ENCODE measurements at regions not wholly inside any gene's neighbourhood (a gene's known extent, or its start where the extent isn't known, plus 50 kb on each side); places are given as distances from the start of the nearest gene placed in this dataset.
"Not testable (repeated sequence)": the region's sequence is repeated elsewhere in the genome, so short reads cannot be mapped to it uniquely, and the experiment has no call there.

DNA sequence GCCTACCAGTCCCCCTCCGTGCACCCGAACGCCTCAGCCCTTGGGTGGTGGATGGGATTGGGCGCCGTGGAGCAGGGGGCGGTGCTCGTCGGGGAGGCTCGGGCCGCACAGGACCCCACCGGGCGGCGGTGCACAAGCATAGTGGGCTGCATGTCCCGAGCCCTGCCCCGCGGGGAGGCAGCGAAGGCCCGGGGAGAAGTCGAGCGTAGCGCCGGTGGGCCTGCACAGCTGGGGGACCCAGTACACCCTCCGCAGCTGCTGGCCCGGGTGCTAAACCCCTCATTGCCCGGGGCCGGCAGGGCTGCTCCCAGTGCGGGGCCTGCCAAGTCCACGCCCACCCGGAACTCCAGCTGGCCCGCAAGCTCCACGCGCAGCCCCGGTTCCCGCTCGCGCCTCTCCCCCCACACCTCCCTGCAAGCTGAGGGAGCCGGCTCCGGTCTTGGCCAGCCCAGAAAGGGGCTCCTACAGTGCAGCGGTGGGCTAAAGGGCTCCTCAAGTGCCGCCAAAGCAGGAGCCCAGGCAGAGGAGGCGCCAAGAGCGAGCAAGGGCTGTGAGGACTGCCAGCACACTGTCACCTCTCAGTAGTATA is 891.3 kb upstream of the EPHA5 start:
- intact Hi-C loops (cut with DNase I); ATAC-seq; DNase-seq: not testable (repeated sequence)

DNA sequence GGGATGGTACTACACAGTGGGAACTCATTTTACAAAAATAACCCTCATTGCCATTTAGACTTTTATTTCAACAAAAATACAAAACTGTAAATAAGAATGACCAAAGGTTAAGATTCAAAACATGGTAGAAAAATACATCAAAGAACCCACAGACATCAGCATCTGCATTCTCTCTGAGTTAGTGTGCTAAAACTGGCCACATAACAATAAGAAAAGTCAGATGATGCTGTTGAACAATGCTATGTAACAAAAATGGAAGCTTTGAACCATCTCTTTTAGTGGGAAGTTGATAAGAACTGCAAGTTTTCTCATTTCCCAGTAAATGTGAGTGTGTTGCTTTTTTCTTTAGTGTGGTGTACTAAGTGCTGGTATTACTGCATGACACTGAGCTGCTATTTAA is 888.4 kb upstream of the EPHA5 start:
- DNase-seq (no peak), ATAC-seq (no peak)
- intact Hi-C loops (cut with DNase I), result no loop called here

DNA sequence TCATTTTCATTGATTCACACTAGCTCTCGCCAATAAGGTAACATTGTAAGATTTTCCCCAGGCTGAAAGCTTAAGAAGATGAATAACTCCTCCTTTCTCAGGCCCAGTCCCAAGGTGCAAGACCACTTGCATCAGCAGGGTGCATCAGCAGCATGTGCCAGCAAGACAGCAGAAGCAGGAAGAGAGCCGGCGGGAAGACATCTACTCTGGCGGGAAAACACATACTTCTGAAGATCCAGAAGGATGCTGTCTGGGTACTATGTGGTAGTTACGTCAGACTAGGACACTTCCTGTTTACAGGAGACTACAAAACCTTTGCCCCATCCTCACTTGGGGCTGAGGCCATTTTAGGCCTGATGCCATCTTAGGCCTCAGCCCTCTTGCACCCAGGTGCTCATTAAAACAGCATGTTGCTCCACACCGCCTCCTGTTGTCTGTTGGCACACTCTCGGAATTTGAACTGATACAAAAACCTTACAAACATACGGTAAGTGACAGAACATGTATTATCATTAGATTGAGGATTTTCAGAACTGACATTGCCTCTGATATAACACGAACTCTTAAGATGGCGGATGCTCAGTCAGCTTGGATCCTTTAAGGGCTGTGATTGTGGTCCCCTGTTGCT is 886.5 kb upstream of the EPHA5 start:
- DNase-seq (no peak), ATAC-seq (no peak)
- intact Hi-C loops (cut with DNase I), result no loop called here

DNA sequence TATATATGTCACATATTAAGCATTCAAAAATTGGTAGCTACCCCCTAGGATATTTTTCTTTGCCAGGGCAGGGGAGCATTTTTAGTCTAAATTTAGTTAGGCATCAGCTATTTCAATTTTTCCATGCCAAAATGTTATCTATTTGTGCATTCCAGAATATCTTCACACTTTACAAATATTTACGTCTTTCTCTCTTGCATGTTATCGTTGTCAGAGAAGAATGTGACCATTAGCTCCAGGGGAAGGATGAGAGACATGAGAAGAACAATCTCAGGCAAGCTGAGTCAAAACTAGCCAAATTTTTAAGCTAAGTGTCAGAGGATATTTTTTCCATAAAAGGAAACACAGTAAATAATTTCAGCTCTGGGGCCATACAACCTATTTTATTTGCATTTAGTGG is 885.0 kb upstream of the EPHA5 start:
- intact Hi-C loops (cut with DNase I), result no loop called here
- no peak for ATAC-seq
- no peak for DNase-seq

DNA sequence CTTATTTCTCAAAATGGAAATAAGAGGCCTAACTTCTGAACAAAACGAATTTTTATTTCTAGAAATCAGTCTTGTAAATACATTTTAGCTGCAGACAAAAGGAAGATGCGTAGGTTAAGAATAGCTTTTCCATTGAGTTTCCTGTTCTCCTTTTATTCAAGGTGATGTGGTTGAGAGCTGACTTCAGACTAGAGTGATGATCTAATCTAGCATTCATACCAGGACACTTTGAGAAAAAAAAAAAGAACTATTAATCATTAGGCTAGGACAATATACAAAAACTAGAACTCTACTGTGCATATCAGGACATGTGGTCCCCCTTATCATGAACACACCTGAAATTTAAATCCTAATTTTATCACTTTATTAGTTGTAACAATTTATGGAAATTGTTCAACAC is 884.5 kb upstream of the EPHA5 start:
- ATAC-seq (no peak), DNase-seq (no peak)
- intact Hi-C loops (cut with DNase I), result no loop called here

DNA sequence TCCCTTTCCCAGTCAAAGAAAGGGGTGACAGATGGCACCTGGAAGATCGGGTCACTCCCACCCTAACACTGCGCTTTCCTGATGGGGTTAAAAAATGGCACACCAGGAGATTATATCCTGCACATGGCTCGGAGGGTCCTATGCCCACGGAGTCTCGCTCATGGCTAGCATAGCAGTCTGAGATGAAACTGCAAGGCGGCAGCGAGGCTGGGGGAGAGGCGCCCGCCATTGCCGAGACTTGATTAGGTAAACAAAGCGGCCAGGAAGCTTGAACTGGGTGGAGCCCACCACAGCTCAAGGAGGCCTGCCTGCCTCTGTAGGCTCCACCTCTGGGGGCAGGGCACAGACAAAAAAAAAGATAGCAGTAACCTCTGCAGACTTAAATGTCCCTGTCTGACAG is 875.0 kb upstream of the EPHA5 start:
- ATAC-seq; intact Hi-C loops (cut with DNase I); DNase-seq: not testable (repeated sequence)

DNA sequence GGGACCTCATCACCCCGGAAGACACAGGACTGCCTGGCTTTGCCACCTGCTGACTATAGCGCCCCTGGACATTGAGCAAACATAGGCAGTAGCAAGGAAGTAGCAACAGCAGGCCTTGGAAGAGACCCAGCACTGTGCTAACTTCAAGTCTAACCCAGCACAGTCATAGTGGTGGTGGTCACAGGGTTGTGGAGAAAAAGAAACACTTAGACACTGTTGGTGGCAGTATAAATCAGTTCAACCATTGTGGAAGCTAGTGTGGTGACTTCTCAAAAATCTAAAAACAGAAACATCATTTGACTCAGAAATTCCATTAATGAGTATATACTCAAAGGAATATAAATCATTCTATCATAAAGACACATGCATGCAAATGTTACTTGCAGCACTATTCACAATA is 874.0 kb upstream of the EPHA5 start:
- no peak for DNase-seq
- intact Hi-C loops (cut with DNase I), result no loop called here
- ATAC-seq, result no peak

DNA sequence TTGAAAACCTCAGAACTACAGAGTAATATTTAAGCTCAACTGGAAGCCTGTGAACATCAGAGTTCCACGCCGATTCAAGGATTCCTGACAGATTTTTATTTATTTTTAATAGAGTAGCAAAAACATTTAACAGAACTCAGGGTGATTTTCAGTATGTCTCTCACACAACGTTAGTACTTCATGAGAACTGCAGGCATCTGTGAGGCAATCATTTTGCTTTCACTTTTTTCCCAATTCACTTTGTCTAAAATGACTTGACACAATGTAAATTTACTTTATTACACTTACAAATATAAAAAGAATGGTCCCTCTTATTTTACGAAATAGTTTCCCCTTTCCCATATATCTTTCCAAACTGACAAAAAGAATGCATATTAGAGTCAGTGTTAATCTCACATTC is 869.5 kb upstream of the EPHA5 start:
- intact Hi-C loops (cut with DNase I), result no loop called here
- no peak for DNase-seq

DNA sequence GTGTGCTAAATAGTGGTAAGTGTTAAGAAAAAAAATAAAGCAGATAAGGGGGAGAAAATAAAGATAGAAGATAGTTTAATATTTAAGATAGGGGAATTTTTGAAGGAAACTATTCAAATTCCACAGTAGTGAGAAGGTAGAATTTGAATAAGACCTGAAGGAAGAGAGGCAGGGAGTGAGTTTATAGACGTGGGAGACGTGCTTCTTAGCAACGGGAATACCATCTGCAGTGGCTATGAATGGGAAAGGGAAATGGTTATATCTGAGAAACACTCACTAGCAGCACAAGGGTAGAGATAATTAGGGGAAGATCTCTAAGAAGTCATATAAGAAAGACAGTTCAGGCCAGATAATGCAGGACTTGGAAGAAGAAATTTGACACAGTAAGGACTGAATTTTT is 854.5 kb upstream of the EPHA5 start:
- intact Hi-C loops (cut with DNase I), result no loop called here
- DNase-seq, result no peak
- peak in 1 of 2 donors; percentile 68 for ATAC-seq

More for the DNA sequence above, 869.5 kb upstream of the EPHA5 start:
- no peak for ATAC-seq

DNA sequence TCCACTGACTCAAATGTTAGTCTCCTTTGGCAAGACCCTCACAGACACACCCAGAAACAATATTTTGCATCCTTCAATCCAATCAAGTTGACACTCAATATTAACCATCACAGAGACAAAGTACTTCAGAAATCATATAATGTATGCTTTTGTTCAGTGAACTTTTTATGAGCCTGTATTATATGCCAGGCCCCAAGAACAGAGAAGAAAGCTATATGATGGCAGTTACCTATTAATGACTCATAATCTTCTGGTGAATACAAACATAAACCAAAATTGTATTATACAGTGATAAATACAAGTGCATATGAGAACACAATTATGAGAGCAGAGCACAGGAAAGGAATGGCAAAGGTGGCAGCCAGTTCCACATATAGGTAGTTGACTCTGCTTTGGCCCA is 852.0 kb upstream of the EPHA5 start:
- no peak for ATAC-seq
- DNase-seq, result no peak
- intact Hi-C loops (cut with DNase I), result no loop called here

DNA sequence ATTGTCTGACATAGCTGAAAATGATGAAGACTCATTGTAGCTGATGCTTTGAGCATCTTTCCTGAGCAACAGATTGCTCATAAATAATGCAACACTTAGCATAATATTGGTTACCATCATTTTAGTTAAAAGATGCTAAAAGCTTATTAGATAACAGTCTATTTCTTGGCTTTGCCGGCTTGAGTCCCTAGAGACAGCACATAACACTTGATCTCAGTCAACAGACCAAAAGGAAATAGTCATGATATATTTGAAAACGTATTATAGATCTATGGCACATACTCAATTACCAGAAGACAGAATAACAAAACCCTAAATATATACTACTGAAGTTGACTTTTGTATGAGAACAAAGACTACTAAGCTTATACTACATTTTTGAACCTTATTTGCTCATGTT is 846.7 kb upstream of the EPHA5 start:
- ATAC-seq (no peak), DNase-seq (no peak)
- intact Hi-C loops (cut with DNase I), result no loop called here

DNA sequence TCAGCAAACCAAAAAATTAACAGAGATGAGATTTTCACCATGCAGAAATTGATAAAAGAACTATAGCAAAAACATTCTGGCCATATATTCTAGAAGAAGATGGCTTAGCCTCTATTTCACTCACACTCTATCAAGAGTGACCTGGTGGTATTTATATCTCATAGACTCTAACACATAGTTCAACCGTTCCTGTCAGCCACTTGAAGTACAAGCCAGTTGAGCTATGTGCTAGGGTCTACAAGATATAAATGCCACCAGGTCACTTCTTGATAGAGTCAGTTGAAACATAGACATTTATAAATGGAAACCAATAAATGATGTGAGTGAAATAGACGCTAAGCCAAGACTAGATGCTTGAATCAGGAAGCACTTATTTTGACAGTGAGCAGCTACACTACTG is 836.7 kb upstream of the EPHA5 start:
- peak in 1 of 2 donors; percentile 32 for ATAC-seq
- intact Hi-C loops (cut with DNase I), result no loop called here
- DNase-seq, result no peak

DNA sequence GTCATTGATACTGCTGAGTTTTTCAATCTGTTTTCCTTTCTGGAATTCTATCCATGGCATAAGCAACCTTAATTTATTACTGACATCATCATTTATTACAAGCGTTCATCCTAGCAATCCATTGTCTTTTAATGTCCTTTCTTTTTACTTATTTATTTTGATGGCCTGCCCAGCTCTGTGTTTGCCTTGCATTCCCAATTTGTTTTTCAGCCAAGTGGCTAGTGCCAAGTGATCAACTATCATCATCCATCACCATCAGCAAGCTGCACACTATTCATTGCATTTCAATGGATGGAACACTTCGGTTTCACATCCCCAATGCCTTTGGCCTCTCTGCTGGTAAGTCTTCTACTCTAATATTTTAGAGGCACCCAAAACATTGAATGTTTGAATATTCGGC is 831.7 kb upstream of the EPHA5 start:
- DNase-seq (no peak), ATAC-seq (no peak)
- intact Hi-C loops (cut with DNase I), result no loop called here

DNA sequence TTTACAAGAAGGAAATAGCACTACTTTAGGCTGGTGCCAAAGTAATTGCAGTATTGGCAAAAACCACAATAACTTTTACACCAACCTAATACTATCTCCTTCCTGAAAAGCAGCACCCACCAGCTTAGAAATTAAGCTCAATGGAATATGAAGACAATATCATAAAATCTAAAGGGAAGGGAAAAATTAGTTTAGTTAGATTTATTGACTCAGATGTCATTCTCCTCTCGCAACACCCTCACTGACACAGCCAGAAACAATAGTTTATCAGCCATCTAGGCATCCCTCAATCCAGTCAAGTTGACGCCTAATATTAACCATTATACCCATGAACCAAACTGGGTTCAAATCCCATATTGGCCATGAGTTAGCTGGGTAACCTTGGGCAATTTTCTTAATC is 820.4 kb upstream of the EPHA5 start:
- DNase-seq (no peak), ATAC-seq (no peak)
- intact Hi-C loops (cut with DNase I), result no loop called here

DNA sequence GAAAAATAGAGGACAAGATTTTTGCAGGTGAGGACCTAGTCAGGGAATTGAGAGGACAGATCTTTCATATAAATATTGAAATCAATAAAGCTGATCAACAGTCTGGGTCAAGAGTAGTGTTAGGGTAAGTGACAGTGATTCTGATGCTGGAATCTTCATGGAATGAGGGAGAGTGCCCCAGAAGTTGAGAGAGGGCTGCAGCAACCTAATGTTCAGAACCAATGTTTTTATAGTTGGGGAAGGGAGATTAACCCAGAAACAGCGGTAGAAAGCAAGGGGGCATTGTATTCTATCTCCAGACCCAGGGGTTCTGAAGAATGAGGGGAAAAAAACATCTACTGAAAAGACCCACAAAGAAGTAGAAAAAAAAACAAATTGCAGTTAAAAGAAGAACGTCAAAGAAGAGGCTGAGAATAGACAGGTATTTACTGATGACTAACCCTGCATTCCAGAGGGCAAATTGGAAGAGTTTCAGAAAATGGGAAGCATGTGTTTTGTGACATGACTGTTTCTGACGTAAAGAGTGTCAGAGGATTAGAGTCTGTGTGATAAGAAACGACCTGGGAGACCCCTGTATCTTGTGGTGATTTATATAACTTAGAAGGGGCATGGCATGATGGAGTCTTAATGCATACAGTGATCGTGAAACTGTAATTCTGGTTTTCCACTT is 819.6 kb upstream of the EPHA5 start:
- DNase-seq (no peak), ATAC-seq (peak in 1 of 2 donors; percentile 68)
- intact Hi-C loops (cut with DNase I), result no loop called here

DNA sequence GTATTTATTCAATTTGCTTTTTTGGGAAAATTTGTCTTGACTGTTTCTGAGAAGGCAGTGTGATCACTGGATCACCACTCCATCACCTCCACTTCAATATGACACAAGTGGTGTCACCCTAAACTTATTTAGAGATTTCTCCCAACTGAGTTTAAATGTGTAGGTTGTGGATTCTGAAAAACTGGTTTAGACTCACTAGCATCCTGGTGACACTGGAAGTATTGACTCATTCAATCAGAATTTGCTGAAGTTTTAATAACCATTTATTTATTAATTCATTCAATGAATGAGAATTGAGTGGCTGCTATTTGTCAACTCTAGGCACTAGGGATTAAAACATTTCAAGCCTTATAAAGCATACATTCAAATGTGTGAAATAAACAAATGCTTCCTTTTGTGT is 819.1 kb upstream of the EPHA5 start:
- no peak for DNase-seq
- no peak for ATAC-seq
- intact Hi-C loops (cut with DNase I), result no loop called here

DNA sequence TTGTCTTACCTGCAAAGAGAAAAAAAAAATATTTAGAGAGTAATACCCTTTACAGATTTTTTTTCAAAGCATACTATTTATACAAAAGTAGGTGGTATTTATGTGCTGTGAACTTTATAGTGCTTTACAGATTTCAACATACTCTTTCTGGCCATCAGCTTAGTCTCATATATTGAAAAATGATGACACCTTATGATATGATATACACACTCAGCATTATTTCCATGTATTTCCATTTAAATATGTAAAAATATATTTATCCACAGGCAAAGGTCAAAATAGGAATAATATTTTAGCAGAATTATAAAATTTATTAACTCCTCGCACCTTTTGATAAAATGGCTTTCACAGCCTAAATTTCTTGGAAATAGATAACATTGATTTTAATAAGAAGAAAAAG is 815.8 kb upstream of the EPHA5 start:
- ATAC-seq (no peak), DNase-seq (no peak)
- intact Hi-C loops (cut with DNase I), result no loop called here

DNA sequence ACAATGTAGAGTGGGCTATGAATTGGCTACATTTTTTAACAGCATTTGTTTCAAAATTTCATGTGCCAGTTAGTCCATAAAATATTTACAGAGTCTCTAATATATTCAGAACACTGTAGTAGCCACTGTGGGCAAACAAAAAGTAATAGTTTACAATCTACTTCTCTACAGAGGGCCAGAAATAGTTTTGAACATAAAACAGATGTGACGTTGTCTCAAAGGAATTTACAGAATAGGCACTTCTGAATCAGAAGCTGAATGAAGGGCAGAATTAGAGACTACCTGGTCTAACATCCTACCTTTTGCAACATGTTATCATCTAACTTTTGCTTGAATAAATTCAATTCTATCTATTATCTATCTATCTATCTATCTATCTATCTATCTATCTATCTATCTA is 811.9 kb upstream of the EPHA5 start:
- DNase-seq, result no peak
- intact Hi-C loops (cut with DNase I), result no loop called here
- no peak for ATAC-seq

DNA sequence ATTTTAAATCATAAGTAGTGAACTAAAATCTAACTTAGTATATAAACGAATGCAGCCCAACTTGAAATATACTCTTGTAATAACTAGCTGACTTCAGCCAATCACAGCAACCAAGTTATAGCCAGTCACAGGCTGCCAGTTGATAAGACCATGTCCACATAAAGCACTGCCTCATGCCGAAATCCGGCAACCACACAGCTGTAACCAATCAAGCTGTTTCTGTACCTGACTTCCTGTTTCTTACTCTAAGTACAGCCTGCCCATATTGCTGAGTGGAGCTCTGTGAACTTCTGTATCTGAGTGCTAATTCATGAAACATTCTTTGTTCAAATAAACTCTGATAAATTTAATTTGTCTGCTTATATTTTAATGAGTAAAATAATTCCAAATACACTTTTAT is 805.3 kb upstream of the EPHA5 start:
- intact Hi-C loops (cut with DNase I), result no loop called here
- no peak for ATAC-seq

DNA sequence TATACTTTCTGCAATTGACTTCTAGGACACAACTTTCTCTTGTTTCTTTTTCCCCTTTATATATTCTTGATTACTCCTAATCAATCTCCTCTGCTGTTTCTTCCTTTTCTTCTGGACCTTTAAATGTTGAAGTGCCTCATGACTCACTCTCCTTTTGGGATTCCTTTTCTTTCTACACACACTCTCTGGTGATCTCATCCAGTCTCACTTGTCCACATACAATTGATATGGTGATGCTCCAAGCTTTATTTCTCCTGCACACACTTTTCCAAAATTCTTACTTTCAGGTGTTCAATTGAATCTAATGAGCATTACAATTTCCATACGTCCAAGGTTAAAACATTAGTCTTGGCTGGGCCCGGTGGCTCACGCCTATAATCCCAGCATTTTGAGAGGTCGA is 794.8 kb upstream of the EPHA5 start:
- intact Hi-C loops (cut with DNase I), result no loop called here
- DNase-seq (no peak), ATAC-seq (no peak)

More for the DNA sequence above, 805.3 kb upstream of the EPHA5 start:
- no peak for DNase-seq

DNA sequence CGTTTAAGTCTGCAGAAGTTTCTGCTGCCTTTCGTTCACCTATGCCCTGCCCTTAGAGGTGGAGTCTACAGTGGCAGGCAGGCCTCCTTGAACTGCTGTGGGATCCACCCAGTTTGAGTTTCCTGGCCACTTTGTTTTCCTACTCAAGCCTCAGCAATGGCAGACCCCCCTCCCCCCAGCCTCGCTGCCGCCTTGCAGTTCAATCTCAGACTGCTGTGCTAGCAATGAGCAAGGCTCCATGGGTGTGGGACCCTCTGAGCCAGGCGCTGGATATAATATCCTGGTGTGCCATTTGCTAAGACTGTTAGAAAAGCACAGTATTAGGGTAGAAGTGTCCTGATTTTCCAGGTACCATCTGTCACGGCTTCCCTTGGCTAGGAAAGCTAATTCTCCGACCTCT is 792.6 kb upstream of the EPHA5 start:
- DNase-seq; intact Hi-C loops (cut with DNase I); ATAC-seq: not testable (repeated sequence)

Measured in left cardiac atrium (tissue), 4 donors.